HG02571 (cell line): ENCODE measurements at regions not wholly inside any gene's neighbourhood (a gene's known extent, or its start where the extent isn't known, plus 50 kb on each side); places are given as distances from the start of the nearest gene placed in this dataset.

Source experiments
- ATAC-seq: cut with Tn5 transposase; IDR thresholded peaks from one replicate; pipeline ENCODE4 v1.9.1; 2021; ENCODE audit warnings: mild to moderate bottlenecking, moderate library complexity; ENCODE audit not compliant: unreplicated experiment

DNA sequence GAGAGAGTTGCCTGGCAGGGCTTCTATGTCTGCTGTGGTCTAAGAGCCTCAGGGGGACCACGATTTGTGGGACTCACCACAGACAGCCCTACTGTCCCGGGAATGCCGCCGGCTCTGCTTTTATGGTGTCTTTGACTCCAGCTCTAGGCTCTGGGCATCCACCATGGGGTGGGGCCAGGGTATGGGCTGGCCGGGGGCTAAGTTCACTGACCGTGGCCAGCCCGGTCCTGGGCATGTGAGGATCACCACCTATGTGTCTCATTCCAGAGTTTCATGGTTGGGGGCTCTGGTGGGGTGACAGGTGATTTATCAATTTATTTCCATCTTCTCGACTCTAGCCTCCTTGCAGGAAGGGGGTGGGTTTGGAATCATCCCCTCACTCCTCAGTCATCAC is 139.4 kb downstream of the GADD45G start:
- ATAC-seq, result no peak

DNA sequence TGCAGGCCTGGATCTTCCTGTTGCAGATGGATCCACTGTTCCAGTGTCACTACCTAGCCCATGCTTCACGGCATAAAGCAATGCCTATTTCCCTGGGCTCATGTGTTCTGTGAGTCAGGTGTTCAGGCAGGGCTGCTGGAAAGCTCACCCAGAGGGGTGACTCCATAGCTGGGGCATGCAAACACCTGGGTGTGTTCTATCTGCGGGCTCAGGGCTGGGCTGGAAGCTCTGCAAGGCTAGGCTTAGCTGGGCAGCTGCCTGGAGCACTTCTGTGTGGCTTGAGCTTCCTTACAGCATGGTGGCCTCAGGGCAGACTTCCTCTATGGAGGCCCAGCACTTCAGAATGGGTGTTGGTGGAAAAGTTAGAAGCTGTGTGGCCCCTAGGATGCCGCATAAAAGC is 139.9 kb downstream of the GADD45G start:
- ATAC-seq, result no peak

DNA sequence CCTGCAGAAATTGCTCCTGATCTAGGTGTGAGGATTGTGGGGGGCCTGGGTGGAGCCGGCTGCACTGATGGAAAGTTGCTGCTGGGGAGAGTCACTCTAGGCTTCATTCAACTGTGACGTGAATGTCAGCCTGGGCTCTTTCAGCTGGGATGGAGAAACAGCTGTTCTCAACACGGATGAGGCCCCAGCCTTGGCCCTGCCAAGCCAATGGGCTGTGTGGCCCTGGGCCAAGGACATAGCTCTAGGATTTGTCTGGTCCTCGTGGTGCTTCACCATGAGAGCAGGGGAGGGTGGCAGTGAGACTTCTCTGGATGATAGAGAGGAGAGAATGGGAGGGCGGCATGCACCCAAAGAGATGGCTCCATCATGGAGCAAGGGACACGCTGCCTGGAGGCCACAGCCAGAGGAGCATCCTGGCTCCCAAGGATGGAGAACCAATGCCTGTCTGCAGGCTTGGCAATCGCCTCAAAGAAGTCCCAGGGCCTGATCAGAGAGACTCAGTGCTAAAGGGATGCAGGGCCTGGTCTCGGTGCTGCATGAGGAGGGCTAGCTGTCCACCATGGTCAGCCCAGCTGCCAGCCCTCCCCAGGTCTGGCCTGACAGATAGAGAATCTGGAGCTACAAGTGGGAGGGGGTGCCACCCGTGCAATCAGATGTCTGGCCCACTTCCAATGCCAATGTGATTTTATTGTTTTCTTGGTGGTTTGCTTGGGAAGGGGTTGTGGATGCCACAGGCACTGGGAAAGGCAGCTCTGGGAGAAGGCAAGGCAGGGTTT is 141.0 kb downstream of the GADD45G start:
- no peak for ATAC-seq

DNA sequence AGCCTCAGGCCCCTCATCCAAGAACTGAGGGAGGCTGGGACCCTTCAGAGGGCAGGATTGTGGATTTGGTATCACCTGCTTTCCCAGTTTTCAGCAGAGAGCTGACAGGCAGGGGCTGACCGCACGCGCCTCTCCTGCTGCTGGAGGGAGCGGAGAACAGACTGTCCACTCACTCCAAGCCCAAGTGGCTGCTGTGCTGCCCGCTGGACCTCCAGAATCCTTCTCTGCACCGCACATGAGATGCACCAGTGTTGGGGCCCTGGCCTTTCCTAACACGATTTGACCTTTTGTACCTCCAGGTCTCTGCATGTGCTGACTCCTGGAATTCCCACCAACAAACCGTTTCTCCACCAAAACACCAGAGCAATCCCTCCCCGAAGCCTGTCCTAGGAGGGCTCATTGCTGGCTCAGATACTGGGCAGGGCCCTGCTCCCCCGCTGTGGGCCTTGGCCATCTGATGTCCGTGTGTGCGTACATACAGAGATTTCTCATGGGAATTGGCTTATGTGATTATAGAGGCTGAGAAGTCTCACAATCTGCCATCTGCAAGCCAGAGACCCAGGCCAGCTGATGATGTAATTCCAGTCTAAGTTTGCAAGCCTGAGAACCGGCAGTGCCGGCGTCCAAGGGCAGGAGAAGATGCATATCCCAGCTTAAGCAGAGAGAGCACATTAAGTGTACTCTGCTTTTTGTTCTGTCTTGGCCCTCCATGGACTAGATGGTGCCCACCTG is 141.7 kb downstream of the GADD45G start:
- ATAC-seq, result no peak

DNA sequence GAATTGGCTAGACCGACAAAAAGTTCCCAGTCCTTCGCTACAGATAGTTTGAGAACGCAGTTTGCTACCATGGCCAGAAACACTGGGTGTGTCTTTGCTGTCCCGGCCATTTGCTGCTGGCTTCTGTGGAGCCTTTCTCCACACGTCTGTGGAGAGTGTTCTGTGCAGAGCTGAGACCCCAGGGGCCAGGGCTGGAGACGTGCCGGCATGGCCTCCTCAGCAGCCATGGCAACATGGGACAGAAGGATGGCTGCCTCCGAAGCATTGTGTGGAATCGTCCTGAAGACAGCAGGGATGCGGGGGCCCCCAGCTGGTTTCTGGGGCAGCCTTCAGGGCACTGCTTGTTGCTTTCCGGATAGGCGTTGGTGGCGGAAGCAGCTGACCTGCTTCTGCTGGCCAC is 142.8 kb downstream of the GADD45G start:
- ATAC-seq, result no peak

DNA sequence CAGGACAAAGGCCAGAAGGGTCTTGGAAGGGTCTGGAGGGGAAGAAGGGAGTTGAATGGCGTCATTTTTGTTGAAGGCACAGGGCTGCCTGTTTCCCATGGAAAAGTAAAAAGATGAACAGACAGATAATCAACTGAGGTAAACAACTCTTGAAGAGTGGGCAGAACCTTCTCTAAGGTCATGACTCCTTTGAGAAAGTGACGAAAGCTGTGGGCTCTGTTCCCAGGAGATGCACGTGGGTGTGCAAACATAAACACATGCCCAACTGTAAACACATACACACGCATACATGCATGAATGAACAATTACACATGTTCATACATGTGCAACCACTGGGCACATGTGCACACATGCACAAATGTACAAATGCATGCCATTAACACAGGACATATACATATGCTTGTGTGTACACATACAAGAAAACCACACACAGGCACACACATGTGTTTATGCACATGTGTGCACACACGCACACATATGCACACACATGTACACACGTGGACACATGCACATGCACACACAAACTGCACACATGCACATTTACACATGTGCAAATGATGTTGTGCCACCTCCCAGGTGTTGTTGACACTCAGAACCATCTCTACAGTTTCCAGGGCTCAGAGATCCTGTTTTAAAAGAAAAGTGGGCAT is 143.3 kb downstream of the GADD45G start:
- no peak for ATAC-seq

DNA sequence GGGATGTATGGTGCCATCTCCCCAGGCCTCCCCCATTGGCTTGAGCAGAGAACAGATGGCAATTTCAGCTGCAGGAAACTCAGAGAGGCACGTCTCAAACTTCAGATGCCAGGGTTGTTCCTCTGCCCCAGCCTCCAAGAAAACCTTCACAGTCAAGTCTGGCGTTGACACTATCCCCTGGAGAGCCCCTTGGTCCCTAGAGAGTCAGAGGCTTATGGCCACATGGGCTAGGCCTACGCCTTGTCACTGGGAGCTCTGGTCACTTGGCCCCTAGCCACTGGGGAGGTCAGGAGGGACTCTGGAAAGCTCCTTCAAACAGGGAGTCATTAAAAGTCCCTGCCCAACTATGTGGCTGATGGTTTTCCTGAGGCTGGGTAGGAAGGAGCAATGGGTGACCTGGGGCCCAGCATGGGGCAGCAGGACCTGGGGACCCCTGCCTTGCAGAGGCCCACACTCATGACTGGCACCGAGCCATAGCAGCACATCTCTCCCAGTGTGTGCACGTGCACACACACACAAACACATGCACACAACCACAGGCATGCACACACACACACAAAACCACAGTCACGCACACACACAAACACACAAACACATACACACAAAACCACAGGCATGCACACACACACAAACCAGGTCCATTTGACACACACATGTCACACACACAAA is 144.2 kb downstream of the GADD45G start:
- no peak for ATAC-seq

DNA sequence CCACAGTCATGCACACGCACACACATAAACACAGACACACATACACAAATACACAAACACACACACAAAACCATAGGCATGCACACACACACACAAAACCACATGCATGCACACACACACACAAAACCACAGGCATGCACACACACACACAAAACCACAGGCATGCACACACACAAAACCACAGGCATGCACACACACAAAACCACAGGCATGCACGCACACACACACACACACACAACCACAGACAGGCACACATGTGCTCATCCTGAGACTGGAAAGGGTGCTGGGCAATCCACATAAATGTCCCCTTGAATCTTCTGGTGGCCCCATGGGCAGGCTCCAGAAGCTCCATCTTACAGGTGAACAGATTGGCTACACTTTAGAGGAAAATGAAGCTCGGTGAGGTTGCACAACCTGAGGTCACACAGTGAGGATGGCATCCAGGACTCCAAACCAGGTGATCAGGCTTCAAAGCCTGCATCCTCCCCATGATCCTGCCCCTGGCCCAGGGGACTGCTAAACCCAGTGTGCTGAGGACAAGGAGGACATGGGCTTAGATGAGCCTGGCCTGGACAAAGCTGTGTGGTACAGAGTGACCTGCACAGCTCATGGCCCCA is 144.8 kb downstream of the GADD45G start:
- no peak for ATAC-seq

DNA sequence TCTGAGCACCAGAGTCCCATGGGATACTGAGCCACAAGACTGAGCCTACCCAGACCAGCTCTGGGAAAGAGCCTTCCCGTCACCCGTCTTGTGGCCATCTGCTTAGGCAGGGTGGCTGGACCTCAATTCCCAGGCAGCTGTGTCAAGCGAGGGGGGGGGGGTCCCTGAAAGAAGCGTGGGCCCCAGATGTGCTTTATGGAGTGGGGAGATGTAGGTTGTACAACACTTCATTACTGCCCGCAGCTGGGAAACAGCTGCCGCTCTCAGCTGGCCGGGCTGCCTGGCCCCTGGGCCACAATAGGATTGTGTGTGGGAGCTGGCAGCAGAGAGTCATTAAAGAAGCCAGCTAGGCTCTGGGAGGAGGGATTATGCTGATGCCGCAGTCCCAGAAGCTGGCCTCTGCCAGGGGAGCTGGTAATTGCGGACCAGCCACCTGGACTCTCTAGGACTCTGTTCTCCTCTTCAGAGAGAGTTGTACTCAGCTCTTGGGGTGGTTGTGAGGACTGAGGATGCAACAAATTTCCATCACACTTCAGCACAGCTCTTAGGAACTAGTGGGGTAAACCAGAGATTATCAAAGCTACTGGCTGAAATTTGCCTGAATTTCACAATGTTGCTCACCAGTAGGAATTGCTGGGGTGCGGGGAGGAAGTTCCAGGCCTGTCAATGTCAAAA is 145.4 kb downstream of the GADD45G start:
- ATAC-seq, result no peak

DNA sequence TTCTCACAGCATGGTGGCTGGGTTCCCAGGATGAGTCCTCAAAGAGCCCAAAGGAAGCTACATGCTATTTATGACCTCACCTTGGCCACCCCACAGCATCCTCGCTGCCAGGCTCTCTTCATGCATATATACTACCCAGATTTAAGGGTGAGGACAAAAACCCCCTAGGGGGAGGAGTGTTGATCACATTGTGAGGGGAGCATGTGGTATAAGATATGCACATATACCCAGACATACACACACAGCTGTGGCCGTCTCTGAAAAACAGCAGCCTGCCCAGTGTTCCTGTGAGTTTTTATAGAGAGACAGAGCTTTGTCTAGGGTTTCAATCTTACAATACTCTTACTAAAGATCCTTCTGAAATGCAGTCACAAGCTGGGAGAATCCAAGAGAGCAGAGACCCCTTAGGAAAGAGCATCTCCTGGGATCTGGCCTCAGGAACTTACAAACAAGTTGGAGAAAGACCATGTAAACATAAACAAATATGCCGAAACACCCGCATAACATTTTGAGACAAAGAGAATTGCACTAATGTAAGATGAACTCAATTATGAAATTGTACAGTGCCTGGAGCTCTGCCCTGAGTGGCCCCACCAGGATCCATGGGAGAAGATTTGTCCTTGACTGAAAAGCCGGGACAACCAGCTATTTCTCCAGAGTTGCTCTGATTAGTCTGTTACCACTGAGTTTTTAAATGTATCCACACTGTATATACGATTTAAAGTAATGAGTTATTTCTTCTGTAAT is 146.4 kb downstream of the GADD45G start:
- no peak for ATAC-seq

DNA sequence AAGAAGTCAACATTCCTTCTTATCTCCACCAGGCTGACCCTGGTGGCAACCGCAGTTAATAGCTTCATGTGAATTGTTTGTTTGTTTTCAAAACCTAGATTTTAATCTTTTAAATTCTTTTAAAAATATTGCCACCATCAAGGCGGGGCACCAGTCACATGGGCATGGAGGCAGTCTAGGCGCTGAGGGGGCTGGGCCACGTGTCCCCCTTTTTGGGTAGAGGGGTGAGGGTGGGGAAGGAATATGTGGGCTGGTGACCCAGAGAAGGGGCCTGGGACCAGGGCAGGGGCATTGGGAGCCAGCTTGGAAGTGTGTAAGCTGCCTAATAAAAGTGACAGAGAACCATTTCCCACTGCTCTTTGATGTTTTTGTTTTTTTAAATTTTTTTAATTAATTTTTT is 147.3 kb downstream of the GADD45G start:
- ATAC-seq, result no peak

DNA sequence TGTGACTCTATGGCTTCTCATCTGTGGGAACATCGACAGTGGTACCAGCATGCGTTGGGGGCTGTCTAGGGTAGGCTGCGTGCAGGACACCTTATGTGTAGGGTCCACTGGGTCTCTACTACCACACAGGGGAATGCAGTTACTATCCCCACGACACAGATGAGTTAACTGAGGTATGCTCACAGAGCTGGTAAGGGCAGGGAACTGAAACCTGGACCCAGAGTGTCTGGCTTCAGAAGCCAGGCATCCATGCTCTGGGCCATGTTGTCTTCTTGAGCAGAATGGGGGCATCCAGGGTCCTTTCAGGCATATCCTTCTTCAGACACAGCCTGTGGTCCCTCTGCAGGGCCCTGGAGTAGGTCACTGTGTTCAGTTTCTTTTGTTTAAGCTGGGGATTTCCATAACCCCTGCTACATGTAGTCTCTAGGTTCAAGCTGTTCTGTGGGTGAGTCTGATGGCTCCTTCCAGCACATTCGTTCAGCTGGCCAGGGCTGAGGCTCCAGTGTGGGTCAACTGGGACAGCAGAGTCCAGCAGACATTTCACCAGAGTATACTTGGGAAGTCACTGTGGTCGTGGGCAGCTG is 148.8 kb downstream of the GADD45G start:
- no peak for ATAC-seq

DNA sequence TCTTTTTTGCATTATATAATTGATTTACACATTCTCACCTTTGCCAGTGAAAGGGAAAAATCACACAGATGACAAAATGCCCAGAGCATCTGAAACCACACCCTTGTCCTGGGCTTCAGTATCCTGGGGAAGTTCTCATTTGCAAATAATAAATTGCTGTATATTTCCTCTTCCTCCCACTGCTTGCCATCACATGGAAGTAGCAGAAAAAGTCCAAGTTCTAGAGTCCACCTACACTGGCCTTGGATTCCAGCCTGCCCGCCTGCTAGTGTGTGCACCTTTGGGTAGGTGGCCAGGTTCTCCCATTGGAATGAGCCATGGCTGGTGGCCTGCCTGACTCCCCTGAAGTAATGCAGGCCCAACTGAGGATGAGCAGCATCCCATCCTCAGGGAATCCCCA is 149.4 kb downstream of the GADD45G start:
- no peak for ATAC-seq

DNA sequence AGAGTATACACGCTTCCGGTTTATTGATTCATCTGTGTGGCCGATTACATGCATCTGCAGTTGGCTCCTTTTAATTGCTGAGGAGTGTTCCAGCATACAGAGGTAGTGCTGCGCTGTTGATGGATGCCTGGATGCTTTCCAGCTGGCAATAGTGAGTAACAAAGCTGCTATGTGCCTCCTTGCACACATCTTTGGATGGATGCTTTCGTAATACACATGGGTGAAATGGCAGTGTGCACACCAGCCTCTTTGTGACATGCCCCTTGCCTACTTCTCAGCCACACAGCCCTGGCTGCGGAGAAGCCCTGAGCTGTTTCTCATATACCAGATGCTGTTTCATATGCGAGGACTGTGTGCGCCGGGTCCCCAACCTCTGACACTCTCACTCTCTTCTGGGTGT is 151.0 kb downstream of the GADD45G start:
- no peak for ATAC-seq

DNA sequence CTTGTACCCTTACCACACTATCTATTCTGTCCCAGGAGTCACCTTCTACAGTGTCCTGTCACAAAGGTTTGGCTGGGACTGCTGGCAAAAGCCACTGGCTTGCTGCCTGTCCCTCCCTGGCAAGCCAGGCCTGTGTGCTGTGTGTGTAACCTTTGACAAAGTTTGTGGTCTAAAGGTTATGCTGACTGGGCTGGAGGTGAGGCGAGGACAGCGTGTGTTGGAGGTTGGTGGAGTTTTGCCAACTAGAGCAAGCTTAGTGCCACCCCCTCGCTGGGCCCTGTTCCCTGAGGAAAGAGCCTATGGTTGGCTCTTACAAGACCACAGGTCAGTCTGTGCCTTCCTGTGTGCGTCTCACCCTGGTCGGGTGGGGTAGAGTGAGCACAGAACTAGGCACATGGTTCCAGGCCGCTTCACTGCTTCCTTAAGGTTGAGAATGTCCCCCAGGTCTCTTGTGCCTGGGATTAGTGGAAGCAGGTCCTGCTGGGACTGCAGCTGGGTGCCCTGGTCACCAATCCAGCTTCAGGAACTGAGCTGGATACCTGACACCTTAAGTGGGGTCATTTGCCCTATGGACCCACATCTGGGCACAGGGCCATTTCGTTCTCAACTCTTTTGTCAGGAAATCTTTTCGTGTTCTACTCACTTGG is 152.2 kb downstream of the GADD45G start:
- ATAC-seq, result no peak

DNA sequence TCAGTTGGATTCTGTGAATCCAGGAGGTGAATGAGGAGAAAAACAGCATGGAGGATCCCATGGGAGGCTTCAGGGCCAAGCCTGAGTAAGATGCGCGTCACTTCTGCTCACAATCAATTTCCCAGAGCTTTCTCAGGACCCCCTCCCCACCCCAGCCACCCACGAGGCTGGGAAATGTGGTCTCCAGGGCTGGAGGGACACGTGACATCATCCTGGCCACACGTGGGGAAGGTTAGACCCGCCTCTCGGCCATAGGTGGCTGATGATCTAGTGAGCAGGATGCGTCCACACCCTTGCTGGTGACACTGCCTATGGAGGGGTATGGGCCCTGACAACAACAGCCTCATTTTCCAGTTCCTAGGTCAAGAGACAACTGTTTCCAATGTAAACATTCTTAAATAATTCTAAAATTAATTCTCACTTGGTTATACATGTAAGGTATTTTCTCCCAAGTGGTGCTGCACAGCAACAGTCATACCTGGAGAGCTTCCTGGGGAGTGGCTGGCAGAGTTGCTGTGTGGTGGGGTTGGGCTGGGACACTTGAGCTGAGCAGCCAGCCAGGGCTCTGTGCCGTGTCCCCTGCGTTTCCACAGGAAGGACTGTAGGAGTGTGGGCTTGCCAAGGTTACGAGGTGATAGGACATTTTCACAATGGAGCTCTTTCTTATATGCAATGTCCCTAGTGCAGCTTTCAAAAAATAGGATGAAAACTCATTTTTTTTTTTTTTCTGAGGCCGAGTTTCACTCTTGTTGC is 153.1 kb downstream of the GADD45G start:
- no peak for ATAC-seq

DNA sequence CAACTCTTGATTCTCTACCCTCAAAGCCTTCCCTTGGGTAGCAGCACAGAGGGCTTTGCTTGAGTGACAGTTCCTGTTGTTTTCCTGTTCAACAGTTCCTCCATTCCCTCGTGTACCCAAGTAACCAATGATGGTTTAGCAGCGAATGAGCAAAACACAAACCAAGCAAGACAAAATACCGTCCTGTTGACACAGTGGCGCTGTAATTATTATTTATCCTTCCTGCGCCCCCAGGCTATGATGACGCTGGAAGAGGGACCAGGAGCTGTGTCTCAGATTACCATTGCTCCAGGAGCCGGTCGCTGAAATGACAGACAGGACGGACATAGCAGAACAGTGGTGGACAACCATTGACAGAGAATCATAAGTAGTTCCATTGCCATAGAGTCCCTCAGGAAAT is 154.8 kb downstream of the GADD45G start:
- no peak for ATAC-seq

DNA sequence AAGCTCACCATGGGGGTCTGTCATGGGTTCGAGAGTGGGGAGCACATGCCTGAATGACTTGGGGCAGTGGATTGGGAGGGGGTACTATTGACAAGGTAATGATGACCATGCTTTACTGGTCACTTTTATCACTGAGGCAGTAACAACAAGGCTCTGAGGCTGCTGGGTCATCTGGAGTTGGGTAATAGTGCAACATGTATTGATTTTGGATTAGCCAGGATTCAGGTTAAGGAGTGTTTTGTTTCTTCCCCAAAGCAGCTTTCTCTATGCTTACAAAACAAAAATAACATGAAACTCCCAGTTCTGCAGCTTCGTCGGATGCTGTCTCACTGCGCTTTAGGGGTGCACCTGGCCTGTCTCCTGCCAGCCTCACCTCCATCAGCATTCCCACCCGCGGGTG is 155.3 kb downstream of the GADD45G start:
- ATAC-seq, result no peak
